GM12878 (cell line): ENCODE measurements at regions not wholly inside any gene's neighbourhood (a gene's known extent, or its start where the extent isn't known, plus 50 kb on each side); places are given as distances from the start of the nearest gene placed in this dataset.

Experiments used
- FOXM1 ChIP-seq: IDR thresholded peaks from 2 replicates; pipeline ENCODE4 v1.6.1; 2012; ENCODE audit warnings: low read depth, mild to moderate bottlenecking, inconsistent platforms, low read length, moderate library complexity
- HCFC1 ChIP-seq: fragments of 150-350 bp; IDR thresholded peaks from 2 replicates; pipeline ENCODE4 v1.6.1; 2014; ENCODE audit warnings: low read length
- NR2C1 ChIP-seq: fragments of 450-650 bp; IDR thresholded peaks from 2 replicates; pipeline ENCODE4 v1.6.1; 2017; ENCODE audit warnings: antibody characterized with exemption, mild to moderate bottlenecking, moderate library complexity
- NR2F1 ChIP-seq: fragments of 450-650 bp; conservative IDR thresholded peaks from 2 replicates; pipeline ENCODE4 v1.6.1; 2017; ENCODE audit warnings: mild to moderate bottlenecking
- ZNF384 ChIP-seq: IDR thresholded peaks from 2 replicates; pipeline ENCODE4 v1.6.1; 2012; ENCODE audit warnings: low read depth, mild to moderate bottlenecking, low read length, improper control_type of control experiment, borderline replicate concordance
- TF ChIP-seq, protein P1 (sequence below): fragments of 450-650 bp; IDR thresholded peaks from 2 replicates; pipeline ENCODE4 v1.6.1; 2017; ENCODE audit warnings: mild to moderate bottlenecking, low read depth, inconsistent platforms; ENCODE audit not compliant: poor library complexity, severe bottlenecking
- TF ChIP-seq, protein P2 (sequence below): IDR thresholded peaks from 2 replicates; pipeline ENCODE4 v1.6.1; 2011; ENCODE audit warnings: low read depth, low read length, improper control_type of control experiment, borderline replicate concordance
- TF ChIP-seq, protein P3 (sequence below): fragments of 450-650 bp; IDR thresholded peaks from 2 replicates; pipeline ENCODE4 v1.6.1; 2017; ENCODE audit warnings: low read depth, mild to moderate bottlenecking, moderate library complexity
- TF ChIP-seq, protein P4 (sequence below): fragments of 450-650 bp; IDR thresholded peaks from 2 replicates; pipeline ENCODE4 v1.6.1; 2017; ENCODE audit warnings: antibody characterized with exemption, mild to moderate bottlenecking, moderate library complexity

DNA sequence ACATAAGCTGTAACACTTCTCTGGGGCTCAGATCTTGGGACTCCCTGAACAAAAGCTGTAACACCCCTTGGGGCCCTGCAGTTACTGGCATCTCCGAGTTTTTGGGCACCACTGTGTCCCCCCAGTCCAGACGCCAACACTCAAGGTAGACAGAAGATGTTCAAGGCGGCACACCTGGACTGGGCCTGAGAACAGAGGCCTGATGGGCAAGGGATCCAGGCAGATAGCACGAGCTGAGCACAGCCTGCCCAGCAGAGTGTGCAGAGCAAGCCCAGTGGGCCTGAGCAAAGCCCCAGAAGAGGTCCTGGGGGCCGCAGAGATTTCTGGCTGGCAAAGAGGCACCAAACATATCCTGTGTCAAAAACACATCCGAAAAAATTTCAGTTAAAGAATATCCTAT lies 1163.3 kb upstream of the PRR20A start (continued):
- TF ChIP-seq, protein P1, sequence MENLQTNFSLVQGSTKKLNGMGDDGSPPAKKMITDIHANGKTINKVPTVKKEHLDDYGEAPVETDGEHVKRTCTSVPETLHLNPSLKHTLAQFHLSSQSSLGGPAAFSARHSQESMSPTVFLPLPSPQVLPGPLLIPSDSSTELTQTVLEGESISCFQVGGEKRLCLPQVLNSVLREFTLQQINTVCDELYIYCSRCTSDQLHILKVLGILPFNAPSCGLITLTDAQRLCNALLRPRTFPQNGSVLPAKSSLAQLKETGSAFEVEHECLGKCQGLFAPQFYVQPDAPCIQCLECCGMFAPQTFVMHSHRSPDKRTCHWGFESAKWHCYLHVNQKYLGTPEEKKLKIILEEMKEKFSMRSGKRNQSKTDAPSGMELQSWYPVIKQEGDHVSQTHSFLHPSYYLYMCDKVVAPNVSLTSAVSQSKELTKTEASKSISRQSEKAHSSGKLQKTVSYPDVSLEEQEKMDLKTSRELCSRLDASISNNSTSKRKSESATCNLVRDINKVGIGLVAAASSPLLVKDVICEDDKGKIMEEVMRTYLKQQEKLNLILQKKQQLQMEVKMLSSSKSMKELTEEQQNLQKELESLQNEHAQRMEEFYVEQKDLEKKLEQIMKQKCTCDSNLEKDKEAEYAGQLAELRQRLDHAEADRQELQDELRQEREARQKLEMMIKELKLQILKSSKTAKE = no peak
- TF ChIP-seq, protein P2, sequence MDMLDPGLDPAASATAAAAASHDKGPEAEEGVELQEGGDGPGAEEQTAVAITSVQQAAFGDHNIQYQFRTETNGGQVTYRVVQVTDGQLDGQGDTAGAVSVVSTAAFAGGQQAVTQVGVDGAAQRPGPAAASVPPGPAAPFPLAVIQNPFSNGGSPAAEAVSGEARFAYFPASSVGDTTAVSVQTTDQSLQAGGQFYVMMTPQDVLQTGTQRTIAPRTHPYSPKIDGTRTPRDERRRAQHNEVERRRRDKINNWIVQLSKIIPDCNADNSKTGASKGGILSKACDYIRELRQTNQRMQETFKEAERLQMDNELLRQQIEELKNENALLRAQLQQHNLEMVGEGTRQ = no peak
- no peak for TF ChIP-seq HCFC1
- no peak for TF ChIP-seq FOXM1
- no peak for TF ChIP-seq ZNF384
- TF ChIP-seq, protein P3, sequence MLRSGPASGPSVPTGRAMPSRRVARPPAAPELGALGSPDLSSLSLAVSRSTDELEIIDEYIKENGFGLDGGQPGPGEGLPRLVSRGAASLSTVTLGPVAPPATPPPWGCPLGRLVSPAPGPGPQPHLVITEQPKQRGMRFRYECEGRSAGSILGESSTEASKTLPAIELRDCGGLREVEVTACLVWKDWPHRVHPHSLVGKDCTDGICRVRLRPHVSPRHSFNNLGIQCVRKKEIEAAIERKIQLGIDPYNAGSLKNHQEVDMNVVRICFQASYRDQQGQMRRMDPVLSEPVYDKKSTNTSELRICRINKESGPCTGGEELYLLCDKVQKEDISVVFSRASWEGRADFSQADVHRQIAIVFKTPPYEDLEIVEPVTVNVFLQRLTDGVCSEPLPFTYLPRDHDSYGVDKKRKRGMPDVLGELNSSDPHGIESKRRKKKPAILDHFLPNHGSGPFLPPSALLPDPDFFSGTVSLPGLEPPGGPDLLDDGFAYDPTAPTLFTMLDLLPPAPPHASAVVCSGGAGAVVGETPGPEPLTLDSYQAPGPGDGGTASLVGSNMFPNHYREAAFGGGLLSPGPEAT = no peak
- no peak for TF ChIP-seq NR2C1
- no peak for TF ChIP-seq NR2F1
- TF ChIP-seq, protein P4, sequence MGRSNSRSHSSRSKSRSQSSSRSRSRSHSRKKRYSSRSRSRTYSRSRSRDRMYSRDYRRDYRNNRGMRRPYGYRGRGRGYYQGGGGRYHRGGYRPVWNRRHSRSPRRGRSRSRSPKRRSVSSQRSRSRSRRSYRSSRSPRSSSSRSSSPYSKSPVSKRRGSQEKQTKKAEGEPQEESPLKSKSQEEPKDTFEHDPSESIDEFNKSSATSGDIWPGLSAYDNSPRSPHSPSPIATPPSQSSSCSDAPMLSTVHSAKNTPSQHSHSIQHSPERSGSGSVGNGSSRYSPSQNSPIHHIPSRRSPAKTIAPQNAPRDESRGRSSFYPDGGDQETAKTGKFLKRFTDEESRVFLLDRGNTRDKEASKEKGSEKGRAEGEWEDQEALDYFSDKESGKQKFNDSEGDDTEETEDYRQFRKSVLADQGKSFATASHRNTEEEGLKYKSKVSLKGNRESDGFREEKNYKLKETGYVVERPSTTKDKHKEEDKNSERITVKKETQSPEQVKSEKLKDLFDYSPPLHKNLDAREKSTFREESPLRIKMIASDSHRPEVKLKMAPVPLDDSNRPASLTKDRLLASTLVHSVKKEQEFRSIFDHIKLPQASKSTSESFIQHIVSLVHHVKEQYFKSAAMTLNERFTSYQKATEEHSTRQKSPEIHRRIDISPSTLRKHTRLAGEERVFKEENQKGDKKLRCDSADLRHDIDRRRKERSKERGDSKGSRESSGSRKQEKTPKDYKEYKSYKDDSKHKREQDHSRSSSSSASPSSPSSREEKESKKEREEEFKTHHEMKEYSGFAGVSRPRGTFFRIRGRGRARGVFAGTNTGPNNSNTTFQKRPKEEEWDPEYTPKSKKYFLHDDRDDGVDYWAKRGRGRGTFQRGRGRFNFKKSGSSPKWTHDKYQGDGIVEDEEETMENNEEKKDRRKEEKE = no peak
